ENCODE measurements at regions not wholly inside any gene's neighbourhood (a gene's known extent, or its start where the extent isn't known, plus 50 kb on each side); places are given as distances from the start of the nearest gene placed in this dataset.

DNA sequence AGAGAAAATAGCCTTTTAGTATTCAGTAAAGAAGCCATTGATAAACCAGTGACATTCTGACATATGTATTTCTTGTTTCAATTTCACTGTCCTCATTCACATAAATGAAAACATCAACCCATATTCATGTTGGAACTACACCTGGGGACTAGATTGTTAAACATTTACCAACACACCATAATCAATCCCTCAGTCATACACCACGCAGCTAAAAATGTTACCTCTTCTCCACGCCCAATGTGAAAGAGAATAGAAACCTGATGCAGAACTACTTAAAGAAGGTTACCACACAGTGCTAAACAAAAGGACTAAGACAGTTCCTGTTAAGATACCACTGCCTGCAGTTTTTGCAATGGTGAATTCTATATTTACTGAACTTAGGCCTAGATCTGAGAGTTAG, 518.9 kb downstream of the PRELID2 start:
- TF ChIP-seq, protein P1, sequence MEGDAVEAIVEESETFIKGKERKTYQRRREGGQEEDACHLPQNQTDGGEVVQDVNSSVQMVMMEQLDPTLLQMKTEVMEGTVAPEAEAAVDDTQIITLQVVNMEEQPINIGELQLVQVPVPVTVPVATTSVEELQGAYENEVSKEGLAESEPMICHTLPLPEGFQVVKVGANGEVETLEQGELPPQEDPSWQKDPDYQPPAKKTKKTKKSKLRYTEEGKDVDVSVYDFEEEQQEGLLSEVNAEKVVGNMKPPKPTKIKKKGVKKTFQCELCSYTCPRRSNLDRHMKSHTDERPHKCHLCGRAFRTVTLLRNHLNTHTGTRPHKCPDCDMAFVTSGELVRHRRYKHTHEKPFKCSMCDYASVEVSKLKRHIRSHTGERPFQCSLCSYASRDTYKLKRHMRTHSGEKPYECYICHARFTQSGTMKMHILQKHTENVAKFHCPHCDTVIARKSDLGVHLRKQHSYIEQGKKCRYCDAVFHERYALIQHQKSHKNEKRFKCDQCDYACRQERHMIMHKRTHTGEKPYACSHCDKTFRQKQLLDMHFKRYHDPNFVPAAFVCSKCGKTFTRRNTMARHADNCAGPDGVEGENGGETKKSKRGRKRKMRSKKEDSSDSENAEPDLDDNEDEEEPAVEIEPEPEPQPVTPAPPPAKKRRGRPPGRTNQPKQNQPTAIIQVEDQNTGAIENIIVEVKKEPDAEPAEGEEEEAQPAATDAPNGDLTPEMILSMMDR (IDR thresholded peaks at IDR 0.05), result no peak
- TF ChIP-seq EP300 (IDR thresholded peaks at IDR 0.05), result no peak

Data from stomach (tissue), 4 donors.